EL (cell line): ENCODE measurements at regions not wholly inside any gene's neighbourhood (a gene's known extent, or its start where the extent isn't known, plus 50 kb on each side); places are given as distances from the start of the nearest gene placed in this dataset.
"Not testable (repeated sequence)": the region's sequence is repeated elsewhere in the genome, so short reads cannot be mapped to it uniquely, and the experiment has no call there.

Experiments used
- DNase-seq: peaks from one replicate; pipeline ENCODE4 v3.0.0-alpha.2; 2016

DNA sequence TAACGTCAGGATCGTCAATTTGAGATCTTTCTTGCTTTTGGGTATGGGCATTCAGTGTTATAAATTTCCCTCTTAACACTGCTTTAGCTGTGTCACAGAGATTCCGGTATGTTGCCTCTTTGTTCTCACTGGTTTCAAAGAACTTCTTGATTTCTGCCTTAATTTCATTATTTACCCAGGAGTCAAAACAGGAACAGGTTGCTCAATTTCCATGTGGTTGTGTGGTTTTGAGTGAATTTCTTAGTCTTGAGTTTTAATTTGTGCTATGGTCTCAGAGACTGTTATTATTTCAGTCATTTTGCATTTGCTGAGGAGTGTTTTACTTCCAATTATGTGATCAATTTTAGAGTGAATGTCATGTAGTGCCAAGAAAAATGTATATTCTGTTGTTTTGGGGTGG lies 153.1 kb downstream of the PCDH17 start:
- DNase-seq, result no peak

DNA sequence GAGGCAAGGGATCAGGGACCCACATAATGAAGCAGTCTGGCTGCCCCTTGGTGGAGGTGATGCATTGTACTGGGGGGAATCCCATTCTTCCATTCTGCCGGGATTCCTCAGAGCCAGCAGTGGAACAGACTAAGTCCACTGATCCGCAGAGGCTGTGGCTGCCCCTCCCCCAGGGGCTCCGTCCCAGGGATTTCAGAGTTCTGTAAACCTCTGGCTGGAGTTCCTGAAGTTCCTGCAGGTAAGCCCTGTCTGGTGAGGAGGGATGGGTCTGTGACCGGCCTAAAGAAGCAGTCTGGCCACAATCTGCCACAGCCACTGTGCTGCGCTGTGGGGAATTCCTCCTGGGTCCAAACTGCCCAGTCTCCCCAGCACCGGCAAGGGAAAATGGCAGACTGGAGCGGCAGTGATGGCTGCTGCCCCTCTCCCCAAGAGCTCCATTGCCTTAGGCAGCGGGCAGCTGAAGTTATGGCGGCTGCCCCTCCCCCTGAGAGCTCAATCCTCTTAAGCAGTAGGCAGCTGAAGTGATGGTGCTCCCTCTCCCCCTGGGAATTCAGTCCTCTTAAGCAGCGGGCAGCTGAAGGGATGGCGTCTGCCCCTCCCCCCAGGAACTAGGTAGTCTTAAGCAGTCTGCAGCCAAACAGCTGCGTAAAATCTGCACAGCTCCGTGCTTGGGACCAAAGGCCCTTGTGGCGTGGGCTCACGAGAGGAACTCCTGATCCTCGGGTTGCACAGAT lies 155.7 kb downstream of the PCDH17 start:
- no peak for DNase-seq

DNA sequence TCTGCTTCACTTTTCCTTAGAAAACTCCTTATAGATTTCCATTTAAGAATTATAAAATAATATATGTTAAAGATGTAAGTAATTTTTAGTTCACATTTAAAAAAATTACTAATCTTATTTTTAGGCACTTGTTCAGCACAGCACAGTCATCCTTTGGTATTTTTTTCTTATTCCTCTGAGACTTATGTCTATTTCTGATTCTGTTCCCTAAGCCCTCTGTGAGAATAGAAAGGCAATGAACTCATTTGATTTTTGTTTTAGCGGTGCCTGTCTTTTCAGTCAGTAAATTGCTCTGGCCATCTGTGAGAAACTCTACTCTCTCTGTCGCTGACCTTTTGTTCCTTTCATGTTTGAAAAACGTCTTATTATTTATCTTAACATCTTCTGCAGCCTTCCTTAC lies 168.1 kb downstream of the PCDH17 start:
- no peak for DNase-seq

DNA sequence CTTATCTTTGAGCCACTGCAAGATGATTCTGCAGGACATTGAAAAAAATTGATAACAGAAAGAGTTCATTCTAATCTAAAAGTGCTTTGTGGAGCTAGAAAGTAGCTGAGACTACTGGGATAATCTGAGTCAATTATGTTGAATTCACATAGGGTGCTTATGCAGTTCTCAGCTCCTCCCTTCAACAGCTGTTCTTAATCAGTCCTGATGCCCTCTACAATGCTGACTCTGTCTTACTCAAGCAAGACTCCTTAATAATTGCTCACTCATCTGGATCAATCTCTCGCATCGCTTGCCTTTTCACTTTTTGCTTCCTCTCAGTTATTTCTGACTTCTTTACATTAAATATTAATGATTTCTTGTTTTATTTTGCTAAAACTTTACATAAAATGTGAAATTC lies 182.1 kb downstream of the PCDH17 start:
- no peak for DNase-seq

DNA sequence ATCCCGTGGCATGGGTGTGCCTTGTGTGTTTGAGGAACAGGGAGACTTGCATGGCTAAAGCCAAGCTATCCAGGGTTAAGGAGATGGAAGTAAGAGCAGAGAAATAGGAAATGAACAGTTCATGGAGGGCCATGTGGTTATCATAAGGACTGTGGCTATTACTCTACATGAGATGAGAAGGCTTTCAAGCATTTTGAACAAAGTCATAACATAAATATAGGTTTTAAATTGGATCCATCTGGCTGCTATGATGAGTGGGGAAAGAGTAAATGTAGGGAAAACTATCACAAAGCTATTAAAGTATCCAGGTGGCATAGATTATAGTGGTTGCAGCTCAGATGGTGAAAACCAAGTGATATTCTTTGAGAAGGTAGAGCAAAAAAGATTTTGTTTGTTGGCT lies 184.1 kb downstream of the PCDH17 start:
- DNase-seq, result no peak

DNA sequence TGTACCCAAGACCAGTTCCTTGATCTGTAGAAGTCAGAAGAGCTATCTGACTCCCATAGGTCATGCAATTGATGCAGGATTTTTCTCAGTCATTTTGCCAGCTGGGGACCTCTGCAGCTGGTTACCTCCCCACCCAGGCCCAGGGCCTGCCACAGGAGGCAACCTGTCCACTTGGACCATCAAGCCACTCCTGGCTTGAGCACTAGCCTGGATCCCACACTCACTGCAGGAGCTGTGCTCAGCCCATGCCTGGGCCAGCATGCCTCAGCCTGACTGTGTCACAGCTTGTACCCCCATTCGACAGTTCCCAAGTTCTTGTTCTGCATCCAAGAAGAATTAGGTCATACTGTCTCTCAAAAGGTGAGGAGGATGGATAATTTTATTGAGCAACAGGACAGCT lies 189.4 kb downstream of the PCDH17 start:
- DNase-seq, result no peak

DNA sequence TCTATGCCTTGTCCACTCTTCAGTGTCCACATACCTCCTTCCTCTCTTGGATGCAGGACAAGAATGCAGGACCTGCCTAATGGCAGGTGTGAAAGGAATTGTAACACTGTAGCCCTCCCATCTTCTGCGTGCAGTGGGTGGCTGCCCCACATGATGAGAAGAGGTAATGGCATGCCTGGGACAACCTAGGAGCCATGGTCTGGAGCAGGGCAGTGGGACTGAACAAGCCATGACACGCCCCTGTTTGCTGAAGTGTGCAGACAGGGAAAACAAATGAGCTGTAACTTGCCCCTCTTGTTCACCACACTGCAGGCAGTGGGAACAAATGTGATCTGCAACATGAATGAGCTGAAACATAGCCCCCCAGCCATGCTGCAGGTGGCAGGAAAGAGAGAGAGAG lies 192.2 kb downstream of the PCDH17 start:
- DNase-seq, result no peak

DNA sequence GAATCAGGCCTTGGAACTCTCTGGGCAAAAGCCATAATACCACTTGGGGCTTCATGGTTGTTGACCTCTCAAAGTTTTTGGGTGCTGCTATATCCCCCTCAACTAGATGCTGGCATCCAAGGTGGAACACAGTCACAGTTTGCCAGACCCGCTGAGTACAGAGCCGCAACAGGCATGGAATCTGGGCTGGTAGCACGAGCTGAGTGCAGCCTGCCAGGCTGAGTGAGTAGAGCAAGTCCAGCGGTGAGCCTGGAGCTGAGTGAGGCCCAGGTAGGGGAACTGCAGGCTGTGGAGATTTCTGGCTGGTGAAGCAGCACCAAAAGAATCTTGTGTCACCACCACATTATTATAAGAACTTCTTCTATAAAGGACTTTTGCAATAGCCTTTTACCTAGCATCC lies 192.6 kb downstream of the PCDH17 start:
- no peak for DNase-seq

DNA sequence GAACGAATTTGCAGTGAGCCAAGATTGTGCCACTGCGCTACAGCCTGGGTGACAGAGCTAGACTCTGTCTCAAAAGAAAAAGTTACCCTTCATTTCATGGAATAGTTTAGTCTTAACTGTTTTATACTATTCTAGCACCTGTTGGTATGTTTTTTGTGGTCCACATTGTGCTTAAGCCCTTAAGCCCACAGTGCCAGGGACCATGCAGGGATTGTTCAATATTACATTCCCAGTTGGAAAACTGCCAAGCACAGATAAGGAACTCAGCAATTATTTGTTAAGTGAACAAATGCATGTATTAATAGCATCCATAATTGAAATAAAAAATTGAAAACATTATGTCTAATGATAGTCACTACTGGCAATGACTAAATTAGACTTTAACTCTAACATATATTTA lies 193.5 kb downstream of the PCDH17 start:
- no peak for DNase-seq

DNA sequence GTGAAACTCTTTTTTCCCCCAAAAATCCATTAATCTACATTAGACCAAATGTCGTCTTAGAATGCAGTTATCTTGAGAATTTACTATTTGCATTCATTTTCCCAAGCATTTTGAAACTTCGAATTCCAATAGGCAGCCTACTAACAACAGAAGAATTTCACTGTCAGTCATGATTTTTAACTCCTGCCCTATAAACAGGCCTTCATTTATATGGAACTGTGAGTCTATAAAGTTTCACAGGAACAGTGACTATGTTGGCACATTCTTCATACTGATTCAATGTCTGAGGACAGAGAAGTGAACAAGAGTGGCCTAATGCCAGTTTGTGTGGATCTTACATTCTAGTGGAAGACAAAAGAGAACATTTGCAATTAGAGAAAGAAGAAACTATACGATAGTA lies 198.0 kb downstream of the PCDH17 start:
- no peak for DNase-seq

DNA sequence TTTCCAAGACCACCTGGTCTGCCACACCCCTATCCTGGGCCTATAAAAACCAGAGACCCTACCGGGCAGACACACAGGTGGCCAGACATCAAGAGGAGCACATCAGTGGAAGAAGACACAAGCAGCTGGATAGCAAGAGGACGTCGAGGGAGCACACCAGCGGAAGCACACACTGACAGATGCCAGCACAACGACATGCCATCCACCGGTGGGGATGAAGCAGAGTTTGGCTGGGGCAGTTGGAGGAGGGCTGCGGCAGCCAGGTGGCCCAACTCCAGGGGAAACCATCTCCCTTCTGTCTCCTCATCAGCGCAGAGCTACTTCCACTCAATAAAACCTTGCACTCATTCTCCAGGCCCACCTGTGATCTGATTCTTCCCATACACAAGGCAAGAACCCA lies 200.6 kb downstream of the PCDH17 start:
- DNase-seq, result no peak

DNA sequence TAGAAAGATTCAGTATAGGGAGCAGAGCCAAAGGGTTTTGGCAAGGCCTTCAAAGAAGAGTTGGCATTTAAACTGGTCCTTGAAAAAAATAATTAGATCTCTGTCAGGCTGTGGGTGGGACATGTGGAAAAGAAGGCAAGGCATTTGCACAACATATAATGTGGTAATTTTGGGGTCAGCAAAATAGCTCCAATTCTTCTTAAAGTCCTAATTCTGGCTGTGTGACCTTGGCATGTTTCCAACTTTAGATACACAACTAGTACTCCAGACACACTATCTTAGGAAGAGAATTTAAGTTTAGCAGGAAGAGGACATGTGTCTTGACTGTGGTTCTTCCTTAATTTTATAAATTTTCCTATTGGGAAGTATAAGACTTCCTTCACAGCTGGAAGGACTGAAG lies 206.3 kb downstream of the PCDH17 start:
- no peak for DNase-seq

DNA sequence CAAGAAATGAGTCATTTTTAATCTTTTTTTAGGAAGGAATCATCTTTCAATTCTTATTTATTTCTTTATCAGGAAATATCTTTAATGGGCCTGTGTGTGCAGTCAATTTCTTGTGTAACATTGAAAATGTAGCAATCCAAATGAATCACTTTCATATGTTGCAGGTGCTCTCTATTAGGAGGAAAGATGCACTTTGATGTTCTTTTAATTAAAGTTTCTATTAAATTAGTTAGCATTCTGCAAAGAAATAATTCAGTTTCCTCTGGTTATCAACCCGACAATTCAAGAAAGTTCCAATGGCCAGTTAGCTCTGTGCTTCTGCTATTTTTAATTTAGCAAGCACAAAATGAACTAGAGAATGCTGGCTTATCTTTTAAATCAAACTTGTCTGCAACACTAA lies 212.0 kb downstream of the PCDH17 start:
- DNase-seq, result no peak

DNA sequence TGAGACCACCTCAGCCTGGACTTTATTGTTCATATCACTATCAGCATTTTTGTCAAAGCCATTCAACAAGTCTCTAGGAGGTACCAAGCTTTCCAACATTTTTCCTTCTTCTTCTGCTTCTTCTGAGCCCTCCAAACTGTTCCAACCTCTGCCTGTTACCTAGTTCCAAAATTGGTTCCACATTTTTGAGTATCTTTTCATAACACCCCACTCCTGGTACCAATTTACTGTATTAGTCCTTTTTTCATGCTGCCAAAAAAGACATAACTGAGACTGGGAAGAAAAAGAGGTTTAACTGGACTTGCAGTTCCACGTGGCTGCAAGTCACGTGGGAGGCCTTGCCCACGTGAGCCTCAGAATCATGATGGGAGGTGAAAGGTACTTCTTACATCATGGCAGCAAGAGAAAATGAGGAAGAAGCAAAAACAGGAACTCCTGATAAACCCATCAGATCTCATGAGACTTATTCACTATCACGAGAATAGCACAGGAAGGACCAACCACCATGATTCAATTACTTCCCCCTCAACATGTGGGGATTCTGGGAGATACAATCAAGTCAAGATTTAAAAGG lies 215.1 kb downstream of the PCDH17 start:
- no peak for DNase-seq

DNA sequence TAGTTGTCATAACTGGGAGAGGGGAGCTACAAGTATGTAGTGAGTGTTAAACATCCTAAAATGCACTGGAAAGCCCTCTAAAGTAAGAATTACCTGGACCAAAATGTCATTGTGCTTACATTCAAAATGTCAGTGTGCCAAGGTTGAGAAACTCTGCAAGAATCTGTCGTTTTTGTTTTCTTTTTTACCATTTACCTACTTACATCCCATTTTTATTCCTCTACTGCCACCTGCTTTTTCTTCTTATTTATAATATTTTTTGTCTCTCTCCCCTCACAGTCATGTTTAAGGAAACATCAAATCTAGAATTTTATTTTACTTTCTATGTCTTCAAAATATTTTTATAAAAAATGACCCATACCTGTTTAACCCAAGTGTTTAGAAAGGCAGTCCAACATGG lies 226.4 kb downstream of the PCDH17 start:
- DNase-seq, result no peak

DNA sequence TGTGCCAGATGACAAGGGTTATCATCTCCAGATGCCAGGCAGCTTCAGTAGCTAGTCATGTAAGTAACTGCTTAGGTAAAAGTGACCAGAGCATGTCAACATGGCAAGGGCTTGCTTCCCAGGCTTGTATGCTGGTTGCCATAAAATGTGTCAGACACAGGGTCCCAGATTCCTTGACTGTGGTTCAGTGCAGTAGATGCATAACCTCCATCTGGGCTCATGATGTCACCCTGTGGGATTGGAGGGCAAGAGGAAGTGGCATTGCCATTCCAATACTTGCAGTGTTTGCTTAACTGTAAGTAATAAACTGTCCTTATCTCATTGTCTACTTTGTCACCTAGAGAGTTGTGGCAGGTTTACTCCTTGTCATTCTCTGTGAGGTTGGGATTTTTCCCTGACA lies 226.8 kb downstream of the PCDH17 start:
- no peak for DNase-seq

DNA sequence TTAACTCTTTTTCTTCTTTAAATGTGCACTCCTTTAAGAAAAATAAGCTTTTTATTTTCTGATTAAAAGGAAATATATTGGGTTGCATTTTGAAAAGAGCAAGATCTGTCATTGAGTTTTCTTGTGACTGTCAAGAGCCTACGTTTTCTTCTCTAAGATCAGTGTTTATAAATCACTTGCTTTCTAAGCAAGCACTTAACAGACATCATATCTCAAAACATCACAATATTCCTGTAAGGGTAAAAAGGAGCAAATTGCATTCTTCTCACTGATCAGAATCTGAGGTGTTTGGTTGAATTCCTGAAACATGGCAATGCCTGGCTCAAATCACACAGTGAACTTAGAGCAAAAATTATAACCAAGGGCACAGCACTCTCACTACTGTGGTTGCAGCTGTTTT lies 231.3 kb downstream of the PCDH17 start:
- DNase-seq, result no peak

DNA sequence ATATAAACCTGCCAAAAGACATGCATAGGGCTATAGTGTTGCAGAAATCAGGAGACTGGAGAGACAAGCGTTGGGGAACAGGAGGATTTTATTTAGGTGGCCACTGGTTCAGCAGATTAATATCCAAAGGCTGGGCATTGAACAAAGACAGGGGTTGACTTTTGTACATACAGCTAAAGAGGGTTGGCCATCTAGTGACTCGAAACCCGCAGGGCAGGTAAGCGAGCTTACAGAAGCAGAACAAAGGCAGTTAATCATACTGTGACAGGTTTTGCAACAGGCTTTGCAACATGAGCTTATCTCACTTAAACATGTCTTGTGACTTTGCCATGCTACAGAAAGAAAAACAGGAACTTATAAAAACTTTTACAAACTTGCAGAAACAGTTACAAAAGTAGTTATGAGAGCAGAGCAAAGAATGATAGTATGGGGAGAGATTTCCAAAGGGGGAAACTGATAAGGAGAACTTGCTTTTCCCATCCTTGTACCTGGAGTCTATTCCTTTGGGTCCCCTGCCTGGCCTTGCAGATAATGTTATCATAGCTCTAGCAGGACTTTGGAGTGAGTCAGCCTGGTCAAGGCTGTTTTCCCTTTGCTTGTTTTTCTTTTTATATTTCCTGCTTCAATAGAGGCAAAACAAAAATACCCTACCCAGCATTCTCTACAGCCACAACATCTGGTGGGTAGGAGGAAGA lies 234.2 kb downstream of the PCDH17 start:
- no peak for DNase-seq

DNA sequence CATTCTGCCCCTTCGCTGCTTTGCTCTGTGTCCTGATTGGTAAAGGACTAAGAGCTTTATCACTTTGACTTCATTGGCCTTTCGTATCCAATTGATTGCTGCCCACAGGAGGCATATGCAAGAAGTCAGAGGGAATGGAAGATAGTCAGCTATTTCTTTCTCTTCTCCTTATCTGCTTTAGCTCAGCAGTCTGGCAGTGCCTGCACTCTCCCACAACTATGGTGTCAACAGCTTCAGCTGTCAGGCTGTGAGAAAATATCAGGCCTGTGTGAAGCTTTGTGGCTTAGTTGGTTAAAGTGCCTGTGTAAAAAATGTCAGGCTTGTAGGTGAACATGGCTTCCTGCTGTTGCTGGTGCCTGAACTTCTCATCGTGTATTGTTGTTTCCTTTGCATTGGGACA lies 243.0 kb downstream of the PCDH17 start:
- DNase-seq, result no peak

DNA sequence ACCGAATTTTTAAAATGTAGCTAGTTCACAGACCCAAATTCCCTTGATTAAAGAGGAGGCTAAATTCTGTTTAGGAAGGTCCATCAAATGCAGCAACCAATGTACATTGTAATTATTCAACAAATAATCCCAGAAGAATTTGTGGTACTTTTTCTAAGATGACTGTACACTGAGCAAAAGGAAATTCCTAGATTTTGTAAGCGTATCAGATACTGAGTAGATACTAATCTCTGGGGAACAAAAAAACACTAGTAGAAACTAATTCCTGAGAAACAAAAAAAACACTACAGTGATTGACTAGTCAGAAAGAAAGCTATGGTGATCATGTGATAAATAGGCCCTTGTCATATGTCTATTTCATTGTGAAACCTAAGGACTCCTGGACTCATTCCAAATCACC lies 246.1 kb downstream of the PCDH17 start:
- no peak for DNase-seq

DNA sequence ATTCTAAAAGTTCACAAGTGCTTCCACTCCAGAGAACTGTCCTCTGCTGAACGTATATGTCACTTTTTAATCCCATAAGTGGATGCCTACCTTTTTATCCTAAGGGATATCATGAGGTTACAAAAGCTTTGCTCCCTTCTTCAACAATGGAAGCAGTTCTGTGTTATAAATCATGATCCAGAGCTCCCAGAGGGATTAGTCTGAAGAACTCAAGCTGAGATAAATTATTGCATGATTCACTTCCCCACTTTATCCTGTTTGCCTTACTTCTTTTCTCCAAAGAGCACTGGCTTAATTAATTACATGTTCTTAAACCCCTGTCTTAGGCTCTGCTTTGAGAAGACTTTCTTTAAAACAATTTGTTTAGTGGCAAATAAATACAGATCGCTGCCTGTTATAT lies 246.7 kb downstream of the PCDH17 start:
- no peak for DNase-seq

DNA sequence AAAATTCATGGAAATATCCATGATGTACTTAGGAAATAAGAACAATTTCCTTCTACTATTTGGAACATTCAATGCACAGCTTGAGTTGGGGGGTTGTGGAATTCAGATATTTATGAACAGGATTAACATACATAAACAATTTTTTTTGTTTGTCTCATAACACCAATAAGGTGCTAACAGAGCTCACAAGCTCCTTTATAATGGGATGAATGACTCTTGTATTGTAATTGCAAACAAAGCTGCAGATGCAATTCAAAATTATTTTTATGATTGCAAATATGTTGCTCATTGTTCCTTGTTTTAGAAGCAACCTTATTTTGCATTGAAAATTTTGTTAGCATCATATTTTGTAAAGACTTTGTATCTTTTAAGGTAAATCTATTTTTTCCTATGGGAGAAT lies 265.7 kb downstream of the PCDH17 start:
- no peak for DNase-seq

DNA sequence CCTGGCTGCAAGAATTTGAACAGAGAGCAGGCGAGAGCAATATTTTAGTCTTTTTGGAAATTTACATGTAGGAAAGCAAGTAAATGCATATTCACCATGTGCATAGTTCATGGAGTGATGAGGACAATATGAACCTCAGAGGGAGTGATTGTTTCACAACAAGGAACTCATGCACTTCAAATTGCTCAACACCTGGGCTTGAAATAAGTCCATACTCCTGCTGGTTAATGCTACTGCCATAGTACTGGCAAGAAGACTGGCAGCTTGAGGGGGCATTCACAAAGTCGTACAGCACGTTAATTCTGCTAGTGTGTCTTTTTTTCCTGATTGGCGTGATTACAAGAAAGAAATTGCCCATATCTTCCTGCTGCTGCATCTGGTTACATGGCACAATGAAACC lies 267.6 kb downstream of the PCDH17 start:
- no peak for DNase-seq

DNA sequence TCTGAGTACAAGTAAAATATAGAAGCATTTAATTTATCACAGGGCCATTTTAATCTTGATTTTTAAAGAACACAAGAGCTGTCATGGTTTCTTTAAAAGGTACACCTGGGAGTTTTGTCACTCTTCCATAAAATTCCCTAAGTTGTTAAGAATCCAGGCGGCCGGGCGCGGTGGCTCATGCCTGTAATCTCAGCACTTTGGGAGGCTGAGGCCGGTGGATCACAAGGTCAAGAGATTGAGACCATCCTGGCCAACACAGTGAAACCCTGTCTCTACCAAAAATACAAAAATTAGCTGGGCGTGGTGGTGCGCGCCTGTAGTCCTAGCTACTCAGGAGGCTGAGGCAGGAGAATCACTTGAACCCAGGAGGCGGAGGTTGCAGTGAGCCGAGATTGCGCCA lies 278.3 kb downstream of the PCDH17 start:
- not testable (repeated sequence) for DNase-seq

DNA sequence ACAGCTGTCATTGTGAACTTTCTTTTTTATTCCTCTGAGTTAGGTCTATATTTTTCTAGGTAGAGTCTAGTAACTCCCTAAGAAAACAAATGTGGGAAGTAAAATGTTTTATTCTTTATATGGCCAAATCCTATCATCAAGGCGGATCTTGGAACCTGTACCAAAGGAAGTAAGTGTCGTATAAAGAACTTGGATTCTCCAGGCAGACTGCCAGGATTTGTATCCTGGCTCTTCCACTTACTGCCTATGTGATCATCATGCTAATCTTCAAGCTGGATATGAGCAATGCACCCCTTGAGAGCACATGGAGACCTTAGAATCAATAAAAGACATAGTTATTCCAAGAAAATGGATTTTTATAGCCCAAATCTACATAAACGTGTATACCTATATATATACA lies 286.5 kb downstream of the PCDH17 start:
- no peak for DNase-seq
